ENCODE measurements at regions not wholly inside any gene's neighbourhood (a gene's known extent, or its start where the extent isn't known, plus 50 kb on each side); places are given as distances from the start of the nearest gene placed in this dataset.

- Histone ChIP-seq H3K4me2 (ENCODE audit: low read depth, low read length) (no peak overlapping the region), H4K20me1 (ENCODE audit: insufficient read depth, low read length) (no peaks in the 10 kb centered on the region), H3K4me1 (ENCODE audit: low read length) (no peaks in the 10 kb centered on the region), H3K9ac (ENCODE audit: low read length) (no peak overlapping the region), H3K27ac (ENCODE audit: low read length) (no peak overlapping the region), H3K9me3 (replicated peaks; ENCODE audit: insufficient read depth, low read length) (no peaks in the 10 kb centered on the region), H3K27me3 (replicated peaks; ENCODE audit: insufficient read depth, low read length) (no peaks in the 10 kb centered on the region), H3K4me3 (ENCODE audit: low read length) (no peak overlapping the region), H3K79me2 (ENCODE audit: low read length) (no peaks in the 10 kb centered on the region), H3F3A (ENCODE audit: insufficient read depth, low read length) (no peaks in the 10 kb centered on the region), H2AFZ (ENCODE audit: low read length) (no peak overlapping the region), H3K36me3 (replicated peaks; ENCODE audit: insufficient read depth, low read length) (no peaks in the 10 kb centered on the region), H3K9me2 (replicated peaks; ENCODE audit: insufficient read depth, low read length) (no peaks in the 10 kb centered on the region)
- TF ChIP-seq CTCF (IDR thresholded peaks at IDR 0.05; ENCODE audit: low read length) (no peak), EZH2phosphoT487 (IDR thresholded peaks at IDR 0.05; ENCODE audit: low read length) (no peak), EZH2 (optimal IDR thresholded peaks at IDR 0.05; ENCODE audit: low read depth, low read length) (no peak)
- DNase-seq, result no peak
Measured at GRCh38 chr4:125049711-125050110, 265.0 kb upstream of the FAT4 start.

- TF ChIP-seq EZH2phosphoT487 (IDR thresholded peaks at IDR 0.05; ENCODE audit: low read length) (no peak), CTCF (IDR thresholded peaks at IDR 0.05; ENCODE audit: low read length) (no peak), EZH2 (optimal IDR thresholded peaks at IDR 0.05; ENCODE audit: low read depth, low read length) (no peak)
- Histone ChIP-seq H3K27me3 (replicated peaks; ENCODE audit: insufficient read depth, low read length) (no peaks in the 10 kb centered on the region), H3K9ac (ENCODE audit: low read length) (no peak overlapping the region), H3F3A (ENCODE audit: insufficient read depth, low read length) (no peaks in the 10 kb centered on the region), H3K27ac (ENCODE audit: low read length) (no peak overlapping the region), H3K9me3 (replicated peaks; ENCODE audit: insufficient read depth, low read length) (no peaks in the 10 kb centered on the region), H3K4me3 (ENCODE audit: low read length) (no peak overlapping the region), H3K36me3 (replicated peaks; ENCODE audit: insufficient read depth, low read length) (no peaks in the 10 kb centered on the region), H3K4me1 (ENCODE audit: low read length) (no peaks in the 10 kb centered on the region), H3K9me2 (replicated peaks; ENCODE audit: insufficient read depth, low read length) (no peaks in the 10 kb centered on the region), H2AFZ (ENCODE audit: low read length) (no peak overlapping the region), H3K4me2 (ENCODE audit: low read depth, low read length) (no peak overlapping the region), H3K79me2 (ENCODE audit: low read length) (no peaks in the 10 kb centered on the region), H4K20me1 (ENCODE audit: insufficient read depth, low read length) (no peaks in the 10 kb centered on the region)
- no peak for DNase-seq
Measured at GRCh38 chr4:125045311-125045710, 269.4 kb upstream of the FAT4 start.

GRCh38 chr4:125044886-125045285, 269.9 kb upstream of the FAT4 start:
- no peaks in the 10 kb centered on the region for H3K9me2 ChIP-seq (replicated peaks; ENCODE audit: insufficient read depth, low read length)
- no peak overlapping the region for H3K27ac ChIP-seq (ENCODE audit: low read length)
- no peaks in the 10 kb centered on the region for H4K20me1 ChIP-seq (ENCODE audit: insufficient read depth, low read length)
- no peak for DNase-seq
- H3K9ac ChIP-seq (ENCODE audit: low read length), result no peak overlapping the region
- H3F3A ChIP-seq (ENCODE audit: insufficient read depth, low read length), result no peaks in the 10 kb centered on the region
- no peaks in the 10 kb centered on the region for H3K4me1 ChIP-seq (ENCODE audit: low read length)
- no peak for TF ChIP-seq EZH2phosphoT487 (IDR thresholded peaks at IDR 0.05; ENCODE audit: low read length)
- no peaks in the 10 kb centered on the region for H3K27me3 ChIP-seq (replicated peaks; ENCODE audit: insufficient read depth, low read length)
- no peaks in the 10 kb centered on the region for H3K79me2 ChIP-seq (ENCODE audit: low read length)
- H3K4me3 ChIP-seq (ENCODE audit: low read length), result no peak overlapping the region
- no peaks in the 10 kb centered on the region for H3K9me3 ChIP-seq (replicated peaks; ENCODE audit: insufficient read depth, low read length)
- no peak overlapping the region for H2AFZ ChIP-seq (ENCODE audit: low read length)
- no peak overlapping the region for H3K4me2 ChIP-seq (ENCODE audit: low read depth, low read length)
- H3K36me3 ChIP-seq (replicated peaks; ENCODE audit: insufficient read depth, low read length), result no peaks in the 10 kb centered on the region

GRCh38 chr4:125043486-125043885, 271.3 kb upstream of the FAT4 start:
- Histone ChIP-seq H2AFZ (ENCODE audit: low read length) (no peak overlapping the region), H3K27me3 (replicated peaks; ENCODE audit: insufficient read depth, low read length) (no peaks in the 10 kb centered on the region), H3K79me2 (ENCODE audit: low read length) (no peaks in the 10 kb centered on the region), H3K27ac (ENCODE audit: low read length) (no peak overlapping the region), H3K4me2 (ENCODE audit: low read depth, low read length) (no peak overlapping the region), H3K9me2 (replicated peaks; ENCODE audit: insufficient read depth, low read length) (no peaks in the 10 kb centered on the region), H3K9ac (ENCODE audit: low read length) (no peak overlapping the region), H3F3A (ENCODE audit: insufficient read depth, low read length) (no peaks in the 10 kb centered on the region), H3K9me3 (replicated peaks; ENCODE audit: insufficient read depth, low read length) (no peaks in the 10 kb centered on the region), H3K4me3 (ENCODE audit: low read length) (no peak overlapping the region), H3K36me3 (replicated peaks; ENCODE audit: insufficient read depth, low read length) (no peaks in the 10 kb centered on the region), H3K4me1 (ENCODE audit: low read length) (no peaks in the 10 kb centered on the region), H4K20me1 (ENCODE audit: insufficient read depth, low read length) (no peaks in the 10 kb centered on the region)
- DNase-seq, result no peak
- TF ChIP-seq CTCF (IDR thresholded peaks at IDR 0.05; ENCODE audit: low read length) (no peak), EZH2 (optimal IDR thresholded peaks at IDR 0.05; ENCODE audit: low read depth, low read length) (no peak), EZH2phosphoT487 (IDR thresholded peaks at IDR 0.05; ENCODE audit: low read length) (no peak)
